Upper lobe of right lung (tissue), 1 donor: ENCODE measurements at regions not wholly inside any gene's neighbourhood (a gene's known extent, or its start where the extent isn't known, plus 50 kb on each side); places are given as distances from the start of the nearest gene placed in this dataset.

Experiments
- ATAC-seq: fragments of 200-7000 bp; cut with Tn5 transposase; one replicate; pipeline ENCODE4 v1.9.1; 2020; ENCODE audit warnings: mild to moderate bottlenecking, moderate library complexity
- DNase-seq: peaks from one replicate; pipeline ENCODE4 v3.0.0-alpha.2; 2020
- H3K27ac ChIP-seq: fragments of 200-600 bp; one replicate; pipeline ENCODE4 v1.8.0; 2022
- H3K27me3 ChIP-seq: fragments of 200-600 bp; one replicate; pipeline ENCODE4 v1.8.0; 2022; ENCODE audit warnings: mild to moderate bottlenecking
- H3K36me3 ChIP-seq: fragments of 200-600 bp; one replicate; pipeline ENCODE4 v1.8.0; 2022
- H3K4me1 ChIP-seq: fragments of 200-600 bp; one replicate; pipeline ENCODE4 v1.8.0; 2022
- H3K4me3 ChIP-seq: fragments of 200-600 bp; one replicate; pipeline ENCODE4 v1.8.0; 2022; ENCODE audit warnings: mild to moderate bottlenecking
- H3K9me3 ChIP-seq: fragments of 200-600 bp; one replicate; pipeline ENCODE4 v1.8.0; 2022
- intact Hi-C: fragments of 100-400 bp; cut with DNase I; formaldehyde crosslinking; loops from one replicate; pipeline ENCODE4 v1.11.0; 2022
- TF ChIP-seq, protein P1 (sequence below): fragments of 200-600 bp; IDR thresholded peaks from one replicate; pipeline ENCODE4 v1.8.0; 2022; ENCODE audit warnings: antibody characterized with exemption
- donor health status: DM: no; HTN: yes; CAD: no; lungs with severe emphysema.

GRCh38 chr2:105571445-105571987, 172.7 kb upstream of the FHL2 start:
- Histone ChIP-seq H3K36me3 (no peaks in the 10 kb centered on the region), H3K4me1 (no peaks in the 10 kb centered on the region), H3K4me3 (no peak overlapping the region), H3K9me3 (no peaks in the 10 kb centered on the region), H3K27ac (no peak overlapping the region), H3K27me3 (no peaks in the 10 kb centered on the region)
- TF ChIP-seq, protein P1, sequence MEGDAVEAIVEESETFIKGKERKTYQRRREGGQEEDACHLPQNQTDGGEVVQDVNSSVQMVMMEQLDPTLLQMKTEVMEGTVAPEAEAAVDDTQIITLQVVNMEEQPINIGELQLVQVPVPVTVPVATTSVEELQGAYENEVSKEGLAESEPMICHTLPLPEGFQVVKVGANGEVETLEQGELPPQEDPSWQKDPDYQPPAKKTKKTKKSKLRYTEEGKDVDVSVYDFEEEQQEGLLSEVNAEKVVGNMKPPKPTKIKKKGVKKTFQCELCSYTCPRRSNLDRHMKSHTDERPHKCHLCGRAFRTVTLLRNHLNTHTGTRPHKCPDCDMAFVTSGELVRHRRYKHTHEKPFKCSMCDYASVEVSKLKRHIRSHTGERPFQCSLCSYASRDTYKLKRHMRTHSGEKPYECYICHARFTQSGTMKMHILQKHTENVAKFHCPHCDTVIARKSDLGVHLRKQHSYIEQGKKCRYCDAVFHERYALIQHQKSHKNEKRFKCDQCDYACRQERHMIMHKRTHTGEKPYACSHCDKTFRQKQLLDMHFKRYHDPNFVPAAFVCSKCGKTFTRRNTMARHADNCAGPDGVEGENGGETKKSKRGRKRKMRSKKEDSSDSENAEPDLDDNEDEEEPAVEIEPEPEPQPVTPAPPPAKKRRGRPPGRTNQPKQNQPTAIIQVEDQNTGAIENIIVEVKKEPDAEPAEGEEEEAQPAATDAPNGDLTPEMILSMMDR, result no peak
- no peak for ATAC-seq
- DNase-seq, result no peak
- intact Hi-C loops, result no loop called here

- no peak overlapping the region for H3K27ac ChIP-seq
- H3K27me3 ChIP-seq, result no peaks in the 10 kb centered on the region
- intact Hi-C loops, result no loop called here
- no peak overlapping the region for H3K4me3 ChIP-seq
- ATAC-seq (no peak), DNase-seq (no peak)
- no peaks in the 10 kb centered on the region for H3K36me3 ChIP-seq
- no peaks in the 10 kb centered on the region for H3K4me1 ChIP-seq
- no peaks in the 10 kb centered on the region for H3K9me3 ChIP-seq
- TF ChIP-seq, protein P1, result no peak
Measured at GRCh38 chr2:105570757-105571156, 171.9 kb upstream of the FHL2 start.

DNA sequence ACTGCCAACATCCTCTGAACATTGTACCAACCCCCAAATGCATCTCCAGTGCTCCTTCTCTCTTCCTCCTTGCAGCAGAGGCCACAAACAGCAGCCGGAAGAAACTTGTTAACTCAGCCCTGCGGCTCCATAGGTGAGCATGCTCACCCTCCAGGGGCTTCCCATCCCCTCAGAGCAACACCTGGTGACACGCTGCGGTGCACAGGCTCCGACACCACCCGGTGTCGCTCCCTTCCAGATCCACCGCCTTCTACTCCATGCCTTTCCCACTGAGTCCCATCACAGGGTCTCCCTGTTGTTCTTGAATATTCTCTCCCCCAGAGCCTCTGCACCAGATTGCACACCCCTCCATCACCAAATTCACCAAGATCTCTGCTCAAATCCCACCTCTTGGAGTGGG, 171.5 kb upstream of the FHL2 start:
- intact Hi-C loops, result no loop called here
- Histone ChIP-seq H3K27me3 (no peaks in the 10 kb centered on the region), H3K4me3 (no peak overlapping the region), H3K9me3 (no peaks in the 10 kb centered on the region), H3K4me1 (no peaks in the 10 kb centered on the region), H3K36me3 (no peaks in the 10 kb centered on the region), H3K27ac (no peak overlapping the region)
- no peak for ATAC-seq
- TF ChIP-seq, protein P1, result no peak
- no peak for DNase-seq

DNA sequence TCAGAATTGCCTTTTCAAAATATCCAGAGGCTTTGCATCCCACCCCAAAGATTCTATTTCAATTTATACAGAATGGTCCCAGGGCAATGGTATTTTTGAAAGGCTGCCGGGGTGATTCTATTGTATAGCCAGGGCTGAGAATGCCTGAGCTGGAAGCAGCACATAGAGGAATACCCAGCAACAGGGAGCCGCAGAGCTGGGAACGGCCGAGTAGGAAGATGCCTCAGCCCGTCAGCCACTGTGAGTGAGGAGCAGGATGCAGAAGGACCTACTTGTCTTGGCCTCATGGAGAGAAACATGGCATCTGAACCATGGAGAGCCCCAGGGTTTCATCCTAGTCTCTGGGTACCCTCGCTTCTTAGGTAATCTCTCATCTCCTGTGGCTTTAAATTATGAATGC, 170.8 kb upstream of the FHL2 start:
- no peaks in the 10 kb centered on the region for H3K4me1 ChIP-seq
- no peak for DNase-seq
- H3K27me3 ChIP-seq, result no peaks in the 10 kb centered on the region
- no peak for ATAC-seq
- no peaks in the 10 kb centered on the region for H3K9me3 ChIP-seq
- intact Hi-C loops, result no loop called here
- no peak overlapping the region for H3K27ac ChIP-seq
- TF ChIP-seq, protein P1, result no peak
- no peaks in the 10 kb centered on the region for H3K36me3 ChIP-seq
- H3K4me3 ChIP-seq, result no peak overlapping the region

DNA sequence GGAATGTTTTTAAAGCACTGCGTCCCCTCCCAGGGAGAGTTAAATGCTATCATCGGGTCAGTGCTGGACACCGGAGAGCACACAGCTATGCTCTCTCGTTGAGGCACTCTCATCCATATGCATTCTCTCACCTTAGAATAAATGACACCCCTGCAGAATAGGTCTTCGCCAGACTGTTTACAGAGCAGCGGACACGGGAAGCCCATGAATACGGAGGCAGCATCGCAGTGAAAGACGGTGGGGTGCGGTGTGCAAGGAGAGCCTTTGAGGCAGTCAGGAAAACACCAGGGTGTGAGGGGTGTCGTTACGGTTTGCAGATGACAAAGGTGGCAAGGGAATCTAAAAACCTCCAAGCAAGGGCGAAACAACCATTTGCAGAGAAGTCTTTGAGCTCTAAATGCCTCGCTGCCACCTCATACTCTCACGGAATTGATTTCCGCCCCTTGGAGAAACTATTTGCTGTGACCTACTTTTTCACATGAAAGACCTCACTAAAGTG, 169.2 kb upstream of the FHL2 start:
- DNase-seq, result no peak
- Histone ChIP-seq H3K4me3 (no peak overlapping the region), H3K4me1 (no peaks in the 10 kb centered on the region), H3K9me3 (no peaks in the 10 kb centered on the region), H3K36me3 (no peaks in the 10 kb centered on the region), H3K27me3 (no peaks in the 10 kb centered on the region), H3K27ac (no peak overlapping the region)
- TF ChIP-seq, protein P1, result no peak
- no peak for ATAC-seq
- intact Hi-C loops, result no loop called here
